GM21367 (cell line): ENCODE measurements at regions not wholly inside any gene's neighbourhood (a gene's known extent, or its start where the extent isn't known, plus 50 kb on each side); places are given as distances from the start of the nearest gene placed in this dataset.
"Not testable (repeated sequence)": the region's sequence is repeated elsewhere in the genome, so short reads cannot be mapped to it uniquely, and the experiment has no call there.

Experiments
- ATAC-seq: cut with Tn5 transposase; IDR thresholded peaks from one replicate; pipeline ENCODE4 v1.9.1; 2021; ENCODE audit not compliant: unreplicated experiment

GRCh38 chr2:39930175-39930917, 151.3 kb upstream of the THUMPD2 start:
- ATAC-seq, result no peak

- no peak for ATAC-seq
Observed at GRCh38 chr2:39929531-39929930, 150.5 kb upstream of the THUMPD2 start.

- ATAC-seq, result no peak
Observed at GRCh38 chr2:39925312-39925711, 146.3 kb upstream of the THUMPD2 start.

GRCh38 chr2:39923455-39923854, 144.4 kb upstream of the THUMPD2 start:
- no peak for ATAC-seq

GRCh38 chr2:39922679-39923405, 143.8 kb upstream of the THUMPD2 start:
- no peak for ATAC-seq

GRCh38 chr2:39920307-39920801, 141.3 kb upstream of the THUMPD2 start:
- ATAC-seq, result no peak

GRCh38 chr2:39919511-39920306, 140.7 kb upstream of the THUMPD2 start:
- no peak for ATAC-seq

- no peak for ATAC-seq
Observed at GRCh38 chr2:39918886-39919285, 139.8 kb upstream of the THUMPD2 start.

GRCh38 chr2:39917371-39917770, 138.3 kb upstream of the THUMPD2 start:
- ATAC-seq, result not testable (repeated sequence)

GRCh38 chr2:39914949-39915348, 135.9 kb upstream of the THUMPD2 start:
- no peak for ATAC-seq

- ATAC-seq, result peak; percentile 86
Observed at GRCh38 chr2:39913648-39914461, 134.8 kb upstream of the THUMPD2 start.

GRCh38 chr2:39902103-39902502, 123.0 kb upstream of the THUMPD2 start:
- ATAC-seq, result no peak

GRCh38 chr2:39898934-39899333, 119.9 kb upstream of the THUMPD2 start:
- no peak for ATAC-seq

GRCh38 chr2:39897273-39897672, 118.2 kb upstream of the THUMPD2 start:
- ATAC-seq, result no peak

GRCh38 chr2:39894082-39894481, 115.0 kb upstream of the THUMPD2 start:
- ATAC-seq, result no peak

GRCh38 chr2:39893616-39894015, 114.6 kb upstream of the THUMPD2 start:
- no peak for ATAC-seq

- ATAC-seq, result no peak
Observed at GRCh38 chr2:39881948-39882347, 102.9 kb upstream of the THUMPD2 start.

- no peak for ATAC-seq
Observed at GRCh38 chr2:39881494-39881893, 102.4 kb upstream of the THUMPD2 start.

- ATAC-seq, result not testable (repeated sequence)
Observed at GRCh38 chr2:39879001-39879400, 99.9 kb upstream of the THUMPD2 start.

- no peak for ATAC-seq
Observed at GRCh38 chr2:39875914-39876267, 96.8 kb upstream of the THUMPD2 start.
